NB4 (cell line): ENCODE measurements at regions not wholly inside any gene's neighbourhood (a gene's known extent, or its start where the extent isn't known, plus 50 kb on each side); places are given as distances from the start of the nearest gene placed in this dataset.
A peak's percentile ranks its signal among the peaks of the same experiment; 100 is the strongest.

Source experiments
- DNase-seq: peaks from one replicate; pipeline ENCODE4 v3.0.0; 2010; ENCODE audit warnings: low read depth
- H3K4me3 ChIP-seq: one replicate; pipeline ENCODE4 v1.5.1; 2011; ENCODE audit warnings: mild to moderate bottlenecking, low read depth, low read length, moderate library complexity
- MYC ChIP-seq: IDR thresholded peaks from 2 replicates; pipeline ENCODE4 v1.6.1; 2011; ENCODE audit warnings: low read depth, low read length
- POLR2A ChIP-seq: IDR thresholded peaks from 2 replicates; pipeline ENCODE4 v1.6.1; 2011; ENCODE audit warnings: mild to moderate bottlenecking; ENCODE audit not compliant: insufficient read length; ENCODE audit errors: extremely low read depth
- TF ChIP-seq, protein P1 (sequence below): IDR thresholded peaks from 2 replicates; pipeline ENCODE4 v1.6.1; 2011; ENCODE audit warnings: low read depth, low read length
- TF ChIP-seq, protein P2 (sequence below): IDR thresholded peaks from one replicate; pipeline ENCODE4 v1.5.1; 2012; ENCODE audit warnings: low read depth, low read length

- DNase-seq = no peak
- TF ChIP-seq, protein P1, sequence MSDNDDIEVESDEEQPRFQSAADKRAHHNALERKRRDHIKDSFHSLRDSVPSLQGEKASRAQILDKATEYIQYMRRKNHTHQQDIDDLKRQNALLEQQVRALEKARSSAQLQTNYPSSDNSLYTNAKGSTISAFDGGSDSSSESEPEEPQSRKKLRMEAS = no peak
- TF ChIP-seq MYC (no peak), POLR2A (no peak)
- TF ChIP-seq, protein P2, sequence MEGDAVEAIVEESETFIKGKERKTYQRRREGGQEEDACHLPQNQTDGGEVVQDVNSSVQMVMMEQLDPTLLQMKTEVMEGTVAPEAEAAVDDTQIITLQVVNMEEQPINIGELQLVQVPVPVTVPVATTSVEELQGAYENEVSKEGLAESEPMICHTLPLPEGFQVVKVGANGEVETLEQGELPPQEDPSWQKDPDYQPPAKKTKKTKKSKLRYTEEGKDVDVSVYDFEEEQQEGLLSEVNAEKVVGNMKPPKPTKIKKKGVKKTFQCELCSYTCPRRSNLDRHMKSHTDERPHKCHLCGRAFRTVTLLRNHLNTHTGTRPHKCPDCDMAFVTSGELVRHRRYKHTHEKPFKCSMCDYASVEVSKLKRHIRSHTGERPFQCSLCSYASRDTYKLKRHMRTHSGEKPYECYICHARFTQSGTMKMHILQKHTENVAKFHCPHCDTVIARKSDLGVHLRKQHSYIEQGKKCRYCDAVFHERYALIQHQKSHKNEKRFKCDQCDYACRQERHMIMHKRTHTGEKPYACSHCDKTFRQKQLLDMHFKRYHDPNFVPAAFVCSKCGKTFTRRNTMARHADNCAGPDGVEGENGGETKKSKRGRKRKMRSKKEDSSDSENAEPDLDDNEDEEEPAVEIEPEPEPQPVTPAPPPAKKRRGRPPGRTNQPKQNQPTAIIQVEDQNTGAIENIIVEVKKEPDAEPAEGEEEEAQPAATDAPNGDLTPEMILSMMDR = no peak
Observed at GRCh38 chr1:217327901-217328300, 303.0 kb downstream of the GPATCH2 start.

DNA sequence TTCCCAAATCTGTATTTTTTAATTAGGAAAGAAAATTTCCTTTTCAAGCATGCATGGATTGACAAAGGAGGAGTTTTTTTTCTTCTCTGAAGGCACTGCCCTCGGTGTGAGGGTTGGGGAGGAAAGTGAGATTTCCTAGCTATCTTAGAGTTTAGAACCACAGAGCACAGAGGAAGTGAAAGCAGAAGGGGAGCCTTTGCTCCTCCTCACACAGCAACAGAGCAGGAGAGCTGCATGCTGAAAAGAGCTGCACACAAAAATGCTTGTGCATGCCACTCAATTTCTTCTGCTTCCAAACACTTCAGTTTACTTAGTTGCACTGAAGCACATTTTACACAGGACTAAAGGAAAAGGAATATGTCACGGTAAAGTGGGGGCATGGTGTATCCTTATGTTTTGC, 308.1 kb downstream of the GPATCH2 start:
- TF ChIP-seq POLR2A = no peak
- TF ChIP-seq, protein P1 = no peak
- TF ChIP-seq MYC = no peak
- TF ChIP-seq, protein P2 = no peak
- peak; percentile 5 for DNase-seq
- H3K4me3 ChIP-seq = no peak overlapping the region

More at GRCh38 chr1:217327901-217328300, 303.0 kb downstream of the GPATCH2 start:
- no peak overlapping the region for H3K4me3 ChIP-seq

DNA sequence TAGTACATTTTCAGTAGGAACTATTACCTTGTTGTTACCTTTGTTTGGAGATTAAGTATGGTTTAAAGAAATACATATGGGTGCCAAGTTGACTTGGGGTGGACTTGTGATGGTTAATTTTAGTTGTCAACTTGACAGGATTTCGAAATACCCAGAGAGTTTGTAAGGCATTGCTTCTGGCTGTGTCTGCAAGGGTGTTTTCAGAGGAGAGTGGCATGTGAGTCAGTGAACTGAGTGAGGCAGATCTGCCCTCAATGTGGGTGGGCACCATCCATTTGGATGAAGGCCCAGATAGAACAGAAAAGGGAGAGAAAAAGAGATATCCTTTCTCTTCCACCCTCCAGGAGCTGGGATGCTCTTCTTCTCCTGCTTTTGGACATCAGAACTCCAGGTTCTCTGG, 315.5 kb downstream of the GPATCH2 start:
- no peak for DNase-seq
- TF ChIP-seq, protein P2 = no peak
- TF ChIP-seq POLR2A = no peak
- TF ChIP-seq, protein P1 = no peak
- TF ChIP-seq MYC = no peak
- H3K4me3 ChIP-seq = no peak overlapping the region

DNA sequence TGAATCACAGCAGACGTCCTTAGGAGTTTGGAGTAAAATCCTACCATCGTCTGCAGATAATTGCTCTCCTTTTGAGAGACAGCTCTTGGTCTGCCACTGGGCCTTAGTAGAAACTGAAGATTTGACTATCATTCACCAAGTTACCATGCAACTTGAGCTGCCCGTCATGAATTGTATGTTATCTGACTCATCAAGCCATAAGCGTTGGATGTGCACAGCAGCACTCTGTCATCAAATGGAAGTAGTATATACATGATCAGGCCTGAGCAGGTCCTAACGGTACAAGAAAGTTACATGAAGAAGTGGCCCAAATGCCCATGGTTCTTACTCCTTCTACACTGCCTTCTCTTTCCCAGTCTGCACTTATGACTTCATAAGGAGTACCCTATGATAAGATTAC, 317.8 kb downstream of the GPATCH2 start:
- H3K4me3 ChIP-seq = no peak overlapping the region
- TF ChIP-seq MYC = no peak
- TF ChIP-seq, protein P2 = no peak
- TF ChIP-seq, protein P1 = no peak
- TF ChIP-seq POLR2A = no peak
- DNase-seq = no peak

DNA sequence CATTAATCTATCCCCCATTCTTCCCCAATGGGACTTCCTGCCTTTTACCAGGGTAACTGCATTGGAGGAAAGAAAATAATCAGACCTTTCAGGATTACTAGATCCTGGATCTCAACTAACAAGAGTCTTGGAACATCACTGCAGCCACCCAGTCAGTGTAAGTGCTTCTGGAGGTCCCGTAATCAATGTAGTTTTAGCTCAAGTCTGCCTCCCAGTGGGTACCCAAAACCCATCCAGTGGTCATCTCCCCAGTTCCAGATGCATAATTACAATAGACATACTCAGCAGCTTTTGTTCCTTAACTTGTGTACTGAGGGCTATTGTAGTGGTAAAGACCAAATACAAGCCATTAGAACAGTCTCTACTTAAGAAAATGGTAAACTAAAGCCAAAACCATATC, 319.1 kb downstream of the GPATCH2 start:
- no peak overlapping the region for H3K4me3 ChIP-seq
- TF ChIP-seq, protein P1 = no peak
- TF ChIP-seq MYC = no peak
- TF ChIP-seq, protein P2 = no peak
- no peak for TF ChIP-seq POLR2A
- peak; percentile 16 for DNase-seq
